Fibroblast of peridontal ligament (primary cell): ENCODE measurements at regions not wholly inside any gene's neighbourhood (a gene's known extent, or its start where the extent isn't known, plus 50 kb on each side); places are given as distances from the start of the nearest gene placed in this dataset.
A peak's percentile ranks its signal among the peaks of the same experiment; 100 is the strongest.

ENCODE experiments used
- DNase-seq: peaks from one replicate; pipeline ENCODE4 v3.0.0-alpha.2; 2010; ENCODE audit errors: extremely low read depth

DNA sequence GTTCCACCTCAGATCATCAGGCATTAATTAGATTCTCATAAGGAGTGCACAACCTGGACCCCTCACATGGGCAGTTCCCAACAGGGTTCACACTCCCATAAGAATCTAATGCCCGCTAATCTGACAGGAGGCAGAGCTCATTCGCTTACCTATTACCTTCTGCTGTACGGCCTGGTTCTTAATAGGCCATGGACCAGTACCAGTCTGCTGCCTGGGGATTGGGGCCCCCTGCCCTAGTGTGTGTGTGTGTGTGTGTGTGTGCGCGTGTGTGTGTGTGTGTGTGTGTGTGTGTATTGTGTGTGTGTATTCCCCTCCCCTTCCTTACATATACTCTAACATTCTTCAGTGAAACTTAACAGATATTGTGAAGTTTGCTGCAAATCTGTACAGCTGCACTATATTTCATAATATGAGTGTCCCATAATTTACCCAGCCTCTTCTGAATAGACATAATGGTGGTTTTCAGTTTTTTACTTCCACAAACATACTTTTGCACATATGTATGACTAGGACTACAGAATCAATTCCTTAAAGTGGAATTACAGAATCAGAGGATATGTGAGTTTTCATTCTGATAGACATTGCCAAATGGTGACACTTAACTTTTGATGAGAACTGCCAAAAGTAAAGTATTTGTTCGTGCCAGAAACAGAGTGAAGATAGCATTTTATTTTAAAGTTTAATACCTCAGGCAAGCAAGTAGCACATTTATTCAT is 205.2 kb upstream of the EEA1 start:
- no peak for DNase-seq

DNA sequence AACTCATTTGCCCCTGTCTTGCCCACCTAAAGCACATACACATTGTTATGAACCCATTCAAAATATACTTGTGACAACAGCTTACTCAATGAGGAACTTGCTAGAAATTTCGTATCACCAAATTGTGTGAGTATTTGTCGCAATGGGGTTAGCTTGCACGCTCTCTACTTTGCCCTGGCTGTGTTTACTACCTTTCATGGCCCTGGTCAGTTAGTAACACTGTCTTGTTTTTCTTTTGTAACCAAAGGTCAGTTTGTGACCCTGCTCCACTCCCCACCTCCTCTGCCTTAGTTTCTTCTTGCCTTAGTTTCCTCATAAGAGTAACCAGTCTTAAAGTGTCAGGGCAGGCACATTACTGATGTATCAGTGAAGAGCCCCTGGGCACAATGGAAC is 205.8 kb upstream of the EEA1 start:
- no peak for DNase-seq

DNA sequence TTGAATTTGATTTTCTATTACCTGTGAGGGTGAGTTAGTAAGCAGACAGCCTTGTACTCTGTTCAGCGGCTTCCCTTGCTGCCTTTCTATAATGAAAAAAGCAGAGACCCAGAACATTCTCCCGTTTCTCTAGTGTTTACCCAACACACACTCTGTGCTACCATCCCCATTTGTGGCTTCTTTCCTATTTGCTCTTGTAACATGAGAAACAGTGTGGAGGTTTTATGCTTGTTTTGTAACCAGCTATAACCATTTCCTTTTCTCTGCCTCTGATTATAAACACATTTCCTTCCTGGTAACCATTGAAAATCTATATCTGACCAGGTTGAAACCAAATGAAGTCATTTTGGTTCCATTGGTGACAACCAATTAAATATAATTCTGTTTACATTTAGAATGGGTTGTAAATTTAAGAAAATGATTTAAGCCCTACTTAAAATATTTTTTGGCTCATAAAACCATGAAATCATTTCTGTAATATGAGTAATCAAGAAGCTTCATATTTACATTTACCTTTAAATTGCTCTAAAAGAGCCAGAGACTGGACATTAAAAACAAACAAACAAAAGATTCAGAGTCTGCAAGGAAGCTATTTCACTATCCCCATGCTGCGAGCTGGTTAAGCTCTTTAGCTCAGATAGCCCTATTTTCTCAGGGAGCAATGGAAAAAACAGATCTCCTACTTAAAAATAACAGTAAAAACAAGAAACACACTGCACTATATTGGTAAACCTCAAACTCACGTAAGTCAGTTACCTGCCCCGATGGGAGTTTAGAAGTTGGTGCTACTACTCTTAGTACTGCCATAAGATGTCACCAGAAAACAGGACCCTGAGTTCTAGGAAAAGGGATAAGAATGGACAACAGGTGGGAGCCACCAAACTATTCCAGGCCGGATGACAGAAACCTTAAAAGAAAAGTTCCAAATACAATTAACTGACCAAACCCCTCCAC is 206.5 kb upstream of the EEA1 start:
- peak; percentile 88 for DNase-seq

DNA sequence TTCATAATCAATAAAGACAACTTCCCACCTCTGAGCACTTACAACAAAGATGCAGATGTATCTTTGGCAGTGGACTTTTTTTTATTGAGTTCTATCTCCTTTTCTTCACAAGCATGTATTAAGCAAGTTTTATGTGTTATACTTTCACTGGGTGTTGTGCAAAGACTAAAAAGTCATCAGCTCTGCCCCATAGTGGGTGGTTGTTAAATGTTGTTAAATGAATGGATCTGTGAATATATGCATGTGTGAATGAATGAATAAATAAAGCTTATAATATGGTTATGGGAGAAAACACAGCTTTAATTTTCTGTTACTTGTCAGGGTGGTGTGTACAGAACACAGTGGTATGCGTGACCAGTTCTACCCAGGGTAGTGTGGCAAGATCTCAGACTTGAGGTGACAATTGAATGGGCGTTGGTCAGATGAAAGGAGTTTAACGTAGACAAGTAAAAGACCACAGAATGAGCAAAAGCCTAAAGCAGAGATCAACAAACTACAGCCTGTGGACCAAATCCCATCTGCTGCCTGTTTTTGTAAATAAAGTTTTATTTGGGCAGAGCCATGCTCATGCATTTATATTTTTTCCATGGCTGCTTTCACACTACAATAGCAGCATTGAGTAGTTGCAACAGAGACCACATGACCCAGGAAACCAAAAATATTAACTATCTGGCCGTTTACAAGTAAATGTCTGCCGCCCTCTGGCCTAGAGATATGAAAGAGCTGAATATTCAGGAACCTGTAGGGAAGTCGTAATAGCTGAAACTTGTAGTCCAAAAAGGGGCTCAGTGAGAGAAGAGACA is 207.4 kb upstream of the EEA1 start:
- no peak for DNase-seq

DNA sequence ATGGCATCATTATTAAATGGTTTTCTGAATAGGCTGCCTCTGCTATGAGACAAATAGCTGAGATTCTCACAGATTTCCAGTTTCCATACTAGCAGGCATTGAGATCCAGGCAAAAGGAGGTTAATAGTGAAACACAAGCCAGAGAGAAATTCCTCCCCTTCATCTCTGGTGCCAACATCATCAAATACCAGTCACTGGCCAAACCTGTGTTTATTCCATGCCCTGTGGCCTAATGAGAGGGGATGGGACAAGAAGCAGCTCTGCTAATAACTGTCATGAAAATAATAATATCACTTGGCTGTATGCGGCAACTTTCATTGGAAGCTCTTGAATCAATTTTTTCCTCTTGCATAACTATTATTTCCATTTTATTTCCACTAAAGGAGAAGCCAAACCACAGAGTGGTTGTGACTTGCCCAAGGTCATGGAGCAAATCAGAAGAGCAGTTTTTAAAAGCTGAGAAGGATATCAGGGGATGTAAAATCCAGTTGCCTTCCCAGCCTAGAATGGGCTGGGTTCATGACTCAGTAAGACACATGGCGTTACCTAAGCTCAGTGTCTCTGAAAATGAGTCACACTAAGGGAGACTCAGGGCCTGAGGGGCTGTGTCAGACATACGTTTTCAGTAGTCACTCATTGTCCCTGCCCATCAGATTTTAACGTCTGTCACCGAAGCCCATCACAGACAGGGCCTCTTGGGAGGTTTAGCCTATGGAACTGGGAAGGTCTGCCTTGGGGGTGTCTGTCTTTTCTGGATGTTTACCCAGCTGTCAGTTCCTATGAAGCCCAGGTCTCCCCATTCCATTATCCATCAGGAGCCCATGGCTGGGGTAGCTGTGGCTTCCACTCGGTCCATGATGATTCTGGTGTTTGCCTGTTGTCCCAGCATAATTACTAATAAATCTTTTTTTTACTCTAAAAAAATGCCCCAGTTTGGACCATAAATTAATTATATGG is 208.8 kb upstream of the EEA1 start:
- DNase-seq = peak; percentile 78

DNA sequence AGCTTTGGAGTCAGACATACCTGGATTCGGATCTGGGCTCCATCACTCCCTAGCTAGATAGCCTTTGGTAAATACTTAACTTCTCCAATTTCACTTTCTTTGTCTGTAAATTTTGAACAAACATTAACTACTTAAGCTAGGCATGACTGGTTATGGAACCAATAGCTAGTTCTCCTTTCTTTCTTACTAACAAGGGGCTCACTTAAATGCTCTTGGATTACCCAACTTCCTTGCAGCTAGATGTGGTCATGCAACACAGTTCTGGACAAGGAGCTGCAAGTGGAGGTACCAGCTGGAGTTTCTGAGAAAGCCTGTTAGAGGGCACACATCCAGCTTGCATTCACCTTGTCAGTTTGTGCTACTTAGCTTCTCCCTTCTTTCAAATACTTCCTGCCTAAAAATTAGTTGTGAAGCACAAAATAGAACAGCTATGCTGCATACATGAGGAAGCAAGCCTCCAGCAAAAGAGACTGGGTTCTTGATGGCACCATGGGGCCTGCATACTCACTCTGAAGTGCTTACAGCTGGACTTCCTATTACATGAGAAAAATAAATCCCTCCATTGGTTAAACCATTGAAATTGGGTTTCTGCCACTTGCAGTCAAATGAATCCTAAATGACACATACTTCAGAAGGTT is 210.1 kb upstream of the EEA1 start:
- no peak for DNase-seq

DNA sequence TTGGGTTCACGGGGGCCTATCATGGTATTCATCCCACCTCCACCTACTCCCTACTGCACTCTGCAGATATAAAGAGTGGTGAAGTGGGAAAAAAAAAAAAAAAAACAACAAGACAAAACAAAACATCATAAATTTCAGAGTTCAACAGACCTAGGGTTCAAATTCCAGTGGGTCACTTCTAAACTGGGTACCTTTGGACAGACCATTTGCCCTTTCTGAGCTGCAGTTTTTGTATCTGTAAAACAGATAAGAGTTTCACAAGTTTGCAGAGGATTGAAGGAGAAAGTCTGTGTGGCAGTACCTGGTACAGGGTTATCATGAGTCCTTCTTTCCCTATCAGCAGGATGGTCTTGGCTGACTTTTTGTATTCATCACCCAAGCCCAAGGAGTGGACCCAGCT is 211.2 kb upstream of the EEA1 start:
- no peak for DNase-seq

DNA sequence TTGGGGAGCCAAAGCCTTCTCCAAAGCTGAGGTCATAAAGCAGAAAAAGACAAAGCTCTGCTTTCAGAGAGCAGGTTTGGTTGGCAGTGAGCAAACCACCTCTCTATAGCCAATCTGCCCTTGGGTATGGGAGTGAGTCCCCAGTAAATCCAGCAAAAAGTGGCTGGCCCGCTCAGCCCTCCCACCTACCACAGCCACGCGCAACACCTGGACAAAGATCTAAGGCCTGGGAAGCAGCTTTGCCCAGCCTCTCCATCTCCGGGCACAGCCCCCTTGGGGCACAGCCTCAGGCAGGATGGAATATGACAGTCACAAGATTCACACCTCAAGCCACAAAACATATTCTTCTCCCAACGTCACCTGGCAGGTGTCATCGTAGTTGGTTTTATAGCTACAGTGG is 211.7 kb upstream of the EEA1 start:
- DNase-seq = no peak

DNA sequence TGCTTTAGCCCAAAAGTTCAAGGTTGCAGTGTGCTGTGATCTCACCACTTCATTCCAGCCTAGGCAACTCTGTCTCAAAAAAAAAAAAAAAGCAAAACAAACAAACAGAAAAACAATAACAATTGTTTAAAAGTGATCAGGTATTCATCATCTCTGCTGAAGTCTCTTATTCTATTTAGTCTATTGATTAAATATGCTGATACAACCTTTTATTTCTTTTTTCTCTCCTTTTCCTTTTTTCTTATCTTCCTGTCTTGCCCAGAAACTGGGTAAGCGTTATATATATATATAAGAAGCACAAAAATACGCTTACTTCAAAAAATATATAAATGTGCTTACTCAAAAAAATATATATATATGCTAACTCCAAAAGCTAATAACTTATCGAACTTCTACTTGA is 213.8 kb upstream of the EEA1 start:
- DNase-seq = no peak

DNA sequence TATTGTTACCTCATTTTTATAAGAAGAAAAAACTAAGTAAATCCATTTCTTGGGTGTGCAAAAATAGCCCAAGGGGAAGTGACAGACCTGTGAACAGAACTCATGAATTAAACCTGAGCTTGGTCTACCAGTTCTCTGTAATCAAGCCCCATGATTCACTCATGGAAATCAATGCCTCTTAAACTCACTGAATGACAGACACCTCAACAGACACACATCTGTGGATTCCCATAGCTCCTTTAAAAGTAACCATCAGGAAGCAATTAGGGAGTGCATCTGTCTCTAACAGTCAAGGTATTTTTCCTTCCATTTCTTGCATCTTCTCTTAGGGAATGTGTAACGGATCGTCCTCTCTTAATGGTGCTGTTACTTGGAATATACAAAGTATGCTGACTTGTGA is 215.0 kb upstream of the EEA1 start:
- no peak for DNase-seq

DNA sequence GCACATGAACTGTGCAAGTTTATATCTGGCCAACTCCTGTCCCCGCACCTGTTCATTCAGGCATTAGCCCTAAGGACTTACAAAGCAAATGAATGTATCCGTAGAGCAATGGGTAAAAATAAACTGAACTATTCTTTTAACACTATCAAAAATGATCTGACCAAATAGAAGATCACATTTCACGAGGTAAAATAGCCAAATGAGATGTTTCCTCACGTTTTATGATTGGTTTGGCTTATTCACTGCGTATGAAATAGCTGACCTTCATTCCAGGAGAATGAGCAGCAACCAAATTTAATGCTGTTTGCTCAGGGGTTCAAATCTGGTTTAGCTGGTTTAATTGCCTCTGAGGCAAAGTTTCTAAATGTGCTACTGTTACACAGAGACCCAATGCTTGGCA is 216.0 kb upstream of the EEA1 start:
- no peak for DNase-seq

DNA sequence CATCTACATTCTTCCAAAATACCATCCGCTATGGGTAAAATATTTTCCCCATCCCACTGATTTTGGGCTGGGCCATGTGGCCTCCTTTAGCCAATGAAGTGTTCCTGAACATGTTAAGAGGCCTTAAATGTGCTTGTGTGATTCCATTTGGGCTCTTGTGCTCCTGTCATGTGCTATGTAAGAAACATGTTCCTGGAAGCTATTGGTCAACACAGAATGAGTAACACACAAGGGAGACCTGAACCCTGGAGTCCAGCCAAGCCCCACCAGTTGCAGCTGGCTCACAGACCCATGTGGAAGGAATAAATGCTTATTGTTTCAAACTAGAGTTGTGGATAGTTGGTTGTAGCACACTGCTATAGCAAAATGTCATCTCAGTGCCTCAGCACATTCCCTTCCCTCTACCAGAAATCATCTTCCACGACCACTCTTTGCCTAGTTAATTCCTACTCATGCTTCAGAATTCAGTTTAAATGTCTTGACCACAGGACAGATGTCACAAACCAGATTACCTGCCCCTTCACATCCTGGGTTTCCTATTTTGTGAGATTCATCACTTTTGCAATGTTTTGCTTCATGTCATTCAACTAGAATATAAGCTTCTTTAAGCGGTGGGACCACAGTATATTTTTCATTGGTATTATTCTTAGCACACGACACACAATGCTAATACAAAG is 217.3 kb upstream of the EEA1 start:
- DNase-seq = peak; percentile 64

DNA sequence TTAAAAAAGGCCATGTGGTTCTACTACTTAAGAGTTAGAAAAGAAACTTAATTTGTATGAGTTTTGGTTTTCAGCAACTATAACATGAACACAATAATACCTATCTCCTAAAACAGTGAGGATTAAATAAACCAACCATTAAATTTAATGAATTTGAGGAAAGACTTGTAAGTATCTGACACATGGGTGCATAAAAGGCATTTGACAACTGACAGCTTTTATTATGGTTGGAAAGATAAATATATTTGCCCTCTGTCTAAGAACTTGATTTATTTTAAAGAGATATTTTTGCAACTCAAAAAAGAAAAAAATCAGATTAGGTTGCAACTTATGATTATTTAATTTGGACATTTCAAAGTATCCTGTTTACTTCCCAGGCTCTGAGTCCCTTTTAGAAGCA is 217.9 kb upstream of the EEA1 start:
- DNase-seq = no peak

DNA sequence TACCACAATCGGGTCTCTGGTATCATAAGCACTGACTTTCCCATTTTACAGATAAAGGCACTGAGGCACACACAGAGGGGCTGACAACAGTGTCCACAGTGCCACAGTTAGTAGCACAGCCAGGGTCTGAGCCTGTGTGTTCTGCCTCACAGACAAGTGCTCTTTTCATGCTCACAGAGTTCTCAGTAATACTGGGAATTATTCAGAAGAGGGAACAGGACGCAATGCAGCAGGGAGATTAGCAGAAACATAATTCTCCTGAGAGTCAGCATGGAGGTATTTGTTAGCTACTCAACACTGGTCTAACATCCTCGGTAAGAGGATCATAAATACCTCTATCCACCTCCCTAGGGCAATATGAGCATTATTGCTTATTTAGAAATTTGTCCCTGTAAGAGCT is 219.3 kb upstream of the EEA1 start:
- no peak for DNase-seq

DNA sequence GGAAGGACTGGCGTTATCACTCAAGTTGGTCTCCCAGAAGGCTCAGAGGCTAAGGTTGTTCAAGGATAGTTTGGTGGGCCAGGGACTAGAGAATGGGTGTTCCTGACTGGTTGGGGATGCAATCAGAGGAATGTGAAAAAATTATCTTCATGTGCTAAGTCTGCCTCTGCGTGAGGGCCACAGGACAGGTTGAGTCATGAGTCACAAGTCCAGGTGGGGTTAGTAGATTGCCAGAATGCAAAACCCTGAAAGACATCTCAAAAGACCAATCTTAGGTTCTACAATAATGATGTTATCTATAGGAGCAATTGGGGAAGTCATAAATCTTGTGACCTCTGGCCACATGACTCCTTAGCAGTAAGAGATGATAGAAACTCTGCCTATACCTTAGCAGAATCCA is 220.1 kb upstream of the EEA1 start:
- DNase-seq = no peak

DNA sequence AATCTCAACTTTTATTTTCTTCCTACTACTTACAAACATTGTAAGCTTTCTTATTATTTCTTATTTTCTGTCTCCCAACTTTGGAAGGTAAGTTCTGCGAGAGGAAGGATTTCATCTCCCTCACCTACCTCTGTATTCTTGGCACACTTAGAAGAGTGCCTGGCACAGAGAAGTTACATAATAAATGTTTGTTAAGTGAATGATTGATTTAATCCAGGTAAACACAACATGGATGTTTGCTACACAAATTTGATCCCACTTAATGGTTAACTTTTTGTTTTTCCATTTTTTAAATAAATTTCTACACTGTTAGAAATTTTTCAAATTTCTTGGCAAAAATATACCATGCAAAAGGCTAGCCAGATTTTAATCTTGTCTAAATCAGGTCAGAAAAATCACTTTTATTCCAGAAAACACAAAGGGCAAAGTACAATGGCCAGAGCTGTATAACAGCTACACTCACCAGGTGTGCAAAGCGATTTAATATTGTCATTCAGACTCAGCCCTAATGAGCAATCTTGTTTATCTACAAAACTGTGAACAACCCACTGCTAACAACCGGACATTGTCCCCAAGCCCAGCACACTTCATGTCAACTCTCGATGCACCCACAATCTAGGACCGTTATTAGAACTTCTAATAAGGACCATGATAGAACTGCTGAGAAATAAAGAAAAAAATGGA is 222.1 kb upstream of the EEA1 start:
- no peak for DNase-seq

DNA sequence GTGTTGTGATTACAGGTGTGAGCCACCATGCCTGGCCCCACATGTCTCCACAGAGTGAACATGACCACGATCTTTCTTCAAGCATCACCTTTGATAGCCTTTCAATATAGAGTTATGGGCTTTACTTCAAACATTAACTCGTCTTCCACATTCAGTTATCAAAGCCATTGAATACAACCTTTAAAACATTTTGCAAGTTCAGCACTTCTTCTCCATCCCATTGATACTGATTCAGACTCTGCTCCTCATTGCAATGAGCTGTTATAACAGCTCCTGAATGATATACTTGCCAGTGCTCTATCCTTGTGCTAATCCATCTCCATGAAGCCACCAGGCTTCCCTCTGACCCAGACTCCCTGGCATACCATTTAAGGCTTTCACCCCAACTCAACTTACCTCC is 223.5 kb upstream of the EEA1 start:
- no peak for DNase-seq

DNA sequence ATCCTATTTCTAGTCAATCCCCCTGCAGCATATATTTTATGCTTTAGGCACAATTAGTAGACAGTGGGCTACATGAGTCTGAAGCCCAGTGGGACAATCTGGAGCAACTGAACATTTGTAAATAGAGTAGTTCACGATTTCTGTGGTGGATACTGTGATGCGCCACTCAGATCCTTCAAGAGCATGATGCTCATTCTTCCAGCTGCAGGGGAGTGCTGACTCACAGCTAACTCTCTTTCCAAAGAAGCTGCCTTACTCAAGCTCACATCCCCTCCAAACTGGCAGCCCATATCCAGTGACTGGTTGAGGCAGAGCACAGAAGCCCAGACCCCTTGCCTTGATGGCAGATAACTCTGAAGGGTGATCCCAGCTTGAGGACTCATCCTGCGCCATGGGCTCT is 224.2 kb upstream of the EEA1 start:
- DNase-seq = peak; percentile 51

DNA sequence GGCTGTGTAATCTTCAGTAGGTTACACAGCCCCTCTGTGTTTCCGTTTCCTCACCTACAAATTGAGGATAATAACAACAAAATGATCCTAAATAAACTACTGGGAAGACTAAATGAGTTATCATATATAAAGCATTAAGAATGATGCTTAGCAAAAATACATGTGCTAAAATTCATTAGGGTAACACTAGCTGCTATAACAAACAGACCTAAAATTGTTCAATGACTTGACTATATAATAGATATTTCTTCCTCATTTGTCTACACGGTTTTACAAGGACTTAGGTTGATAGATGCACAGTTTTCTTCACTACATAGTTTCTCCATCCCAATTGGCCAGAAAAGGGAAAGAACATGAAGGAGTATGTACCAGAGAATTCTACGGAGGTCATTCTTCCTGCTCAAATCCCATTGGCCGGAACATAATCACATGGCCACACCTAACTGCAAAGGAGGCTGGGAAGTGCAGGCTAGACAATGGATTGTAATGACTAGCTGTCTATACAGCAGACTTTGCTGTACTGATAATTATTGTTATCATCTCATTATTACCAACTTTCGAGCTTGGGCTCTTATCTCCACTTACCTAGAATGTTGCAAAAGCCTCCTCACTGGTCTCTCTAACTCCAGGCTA is 223.5 kb upstream of the NUDT4 start:
- DNase-seq = no peak
